GM12892 (cell line): ENCODE measurements at regions not wholly inside any gene's neighbourhood (a gene's known extent, or its start where the extent isn't known, plus 50 kb on each side); places are given as distances from the start of the nearest gene placed in this dataset.

Source experiments
- POLR2A ChIP-seq: IDR thresholded peaks from 2 replicates; pipeline ENCODE4 v1.6.1; 2011; ENCODE audit warnings: low read depth, low read length, control low read depth
- POLR2AphosphoS5 ChIP-seq: IDR thresholded peaks from 2 replicates; pipeline ENCODE4 v1.6.1; 2011; ENCODE audit warnings: low read depth, low read length, control low read depth
- TAF1 ChIP-seq: IDR thresholded peaks from 2 replicates; pipeline ENCODE4 v1.6.1; 2011; ENCODE audit warnings: low read depth, mild to moderate bottlenecking, control low read depth, low read length, borderline replicate concordance

GRCh38 chrX:126063984-126064383 lies 102.1 kb downstream of the DCAF12L2 start:
- TF ChIP-seq POLR2A (no peak), POLR2AphosphoS5 (no peak), TAF1 (no peak)
